GM18867 (cell line): ENCODE measurements at regions not wholly inside any gene's neighbourhood (a gene's known extent, or its start where the extent isn't known, plus 50 kb on each side); places are given as distances from the start of the nearest gene placed in this dataset.
"Not testable (repeated sequence)": the region's sequence is repeated elsewhere in the genome, so short reads cannot be mapped to it uniquely, and the experiment has no call there.

Experiments used
- ATAC-seq: cut with Tn5 transposase; IDR thresholded peaks from one replicate; pipeline ENCODE4 v1.9.1; 2021; ENCODE audit warnings: mild to moderate bottlenecking, moderate library complexity; ENCODE audit not compliant: unreplicated experiment

- ATAC-seq, result no peak
Measured at GRCh38 chr2:195572895-195573683, 83.9 kb upstream of the SLC39A10 start.

DNA sequence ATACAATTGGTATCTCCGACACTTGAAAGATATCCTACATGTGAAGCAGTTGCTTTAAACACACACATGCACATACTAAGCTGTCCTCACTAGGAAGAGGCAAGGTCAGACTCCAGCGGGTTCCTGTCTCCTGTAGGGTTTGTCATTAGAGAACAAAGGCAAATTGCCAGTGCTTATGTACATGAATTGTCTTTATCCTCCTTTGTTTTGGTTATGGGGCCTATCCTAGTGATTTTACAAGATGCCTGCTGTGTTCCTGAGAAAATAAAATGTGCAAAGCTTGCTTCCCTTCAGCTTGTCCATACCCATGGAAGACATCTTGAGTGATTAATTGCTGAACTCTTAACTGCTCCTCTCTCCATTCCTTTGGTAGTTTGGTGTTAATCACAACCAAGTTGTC is 86.7 kb upstream of the SLC39A10 start:
- ATAC-seq, result no peak

DNA sequence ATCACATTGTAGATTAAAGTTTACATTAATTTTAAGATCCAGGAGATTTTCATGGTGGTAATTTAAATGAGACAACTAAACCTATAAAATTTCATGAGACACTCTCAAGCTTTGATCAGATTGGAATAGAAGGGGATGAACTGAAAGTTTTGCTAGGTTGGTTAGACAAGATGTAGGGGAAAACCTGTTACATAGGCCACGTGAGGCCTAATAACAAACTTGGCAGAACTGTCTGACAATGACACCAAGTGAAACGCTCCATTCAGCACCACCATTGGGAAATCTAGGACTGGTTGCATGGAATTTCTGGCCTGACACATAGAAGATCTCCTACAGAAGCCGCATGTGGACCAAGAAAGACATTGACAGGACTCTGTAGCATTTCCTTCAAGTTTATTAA is 87.8 kb upstream of the SLC39A10 start:
- ATAC-seq, result no peak

- ATAC-seq, result not testable (repeated sequence)
Measured at GRCh38 chr2:195564625-195565135, 92.3 kb upstream of the SLC39A10 start.

- ATAC-seq, result no peak
Measured at GRCh38 chr2:195563857-195564512, 93.0 kb upstream of the SLC39A10 start.

DNA sequence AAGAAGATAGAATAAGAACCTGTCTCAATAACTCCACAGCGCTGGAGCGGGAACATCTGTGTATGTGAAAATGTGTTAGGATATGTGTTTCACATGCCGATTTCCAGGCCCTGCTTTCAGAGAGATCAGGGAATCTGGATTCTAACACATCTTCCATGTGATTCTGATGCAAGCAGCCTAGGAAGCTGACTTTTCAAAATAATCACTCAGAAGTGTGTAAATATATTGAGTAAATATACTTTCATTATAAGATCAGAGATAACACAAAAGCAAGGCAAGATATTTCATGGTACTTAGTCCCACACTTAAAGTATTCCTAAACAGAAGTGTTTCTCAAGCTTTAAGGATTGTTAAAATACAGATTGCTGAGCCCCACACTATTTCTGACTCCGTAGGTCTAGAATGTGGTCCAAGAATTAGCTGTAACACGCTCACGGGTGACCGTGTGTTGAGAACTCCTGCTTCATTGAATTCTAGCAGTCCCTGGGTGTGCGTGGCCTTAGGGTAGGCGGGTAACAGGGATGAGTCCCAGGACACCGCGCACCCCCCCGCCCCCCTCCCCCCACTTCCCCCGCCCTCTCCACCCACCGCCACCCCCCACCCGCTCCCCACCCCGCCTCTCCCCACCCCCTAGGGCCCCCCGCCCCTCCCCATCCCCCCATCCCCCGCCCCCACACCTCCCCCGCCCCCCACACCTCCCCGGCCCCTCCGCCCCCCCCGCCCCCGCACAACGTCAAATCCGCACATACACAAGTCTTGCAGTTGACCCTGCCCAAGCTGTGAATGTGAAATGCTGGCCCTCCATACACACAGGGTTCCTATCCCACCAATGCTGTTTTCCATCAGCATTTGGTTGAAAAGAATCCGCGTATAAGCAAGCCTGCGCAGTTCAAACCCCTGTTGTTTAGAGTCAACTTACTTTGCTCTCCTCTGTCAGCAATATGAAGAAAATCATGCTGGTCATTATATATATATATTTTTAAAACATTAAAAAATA is 94.2 kb upstream of the SLC39A10 start:
- ATAC-seq, result no peak

DNA sequence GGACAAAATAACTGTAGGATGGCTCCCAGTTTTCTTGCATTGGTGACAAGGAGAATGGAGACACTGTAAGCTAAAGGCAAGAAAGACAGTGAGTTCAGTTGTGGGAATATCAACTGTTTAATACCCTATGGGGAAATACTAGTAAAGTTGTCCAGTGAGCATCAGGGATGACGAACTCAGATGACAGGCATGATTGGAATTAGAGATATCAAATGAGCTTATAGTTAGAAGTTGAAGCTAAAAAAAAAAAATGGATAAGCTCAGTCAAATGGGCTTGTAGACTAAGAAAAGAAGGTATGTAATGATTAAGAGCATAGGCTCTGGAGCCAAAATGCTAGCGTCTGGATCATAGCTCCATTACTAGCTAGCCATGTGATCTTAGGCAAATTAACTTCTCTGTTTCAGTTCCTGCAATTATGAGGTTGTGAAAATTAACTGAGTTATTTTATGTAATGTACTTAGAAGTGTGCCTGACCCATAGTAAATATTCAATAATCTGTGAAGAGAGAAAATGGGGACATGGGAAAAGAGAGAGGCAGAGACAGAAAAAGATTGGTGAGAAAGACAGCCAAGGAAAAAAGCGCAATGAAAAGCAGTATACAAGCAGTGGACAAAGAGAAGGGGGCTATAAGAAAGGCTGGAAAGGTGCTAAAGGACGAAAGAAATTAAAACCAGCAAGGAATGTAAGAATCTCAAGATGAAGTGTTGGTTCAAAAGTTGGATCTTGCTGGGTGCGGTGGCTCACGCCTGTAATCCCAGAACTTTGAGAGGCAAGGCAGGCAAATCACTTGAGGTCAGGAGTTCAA is 95.7 kb upstream of the SLC39A10 start:
- ATAC-seq, result peak; percentile 41

DNA sequence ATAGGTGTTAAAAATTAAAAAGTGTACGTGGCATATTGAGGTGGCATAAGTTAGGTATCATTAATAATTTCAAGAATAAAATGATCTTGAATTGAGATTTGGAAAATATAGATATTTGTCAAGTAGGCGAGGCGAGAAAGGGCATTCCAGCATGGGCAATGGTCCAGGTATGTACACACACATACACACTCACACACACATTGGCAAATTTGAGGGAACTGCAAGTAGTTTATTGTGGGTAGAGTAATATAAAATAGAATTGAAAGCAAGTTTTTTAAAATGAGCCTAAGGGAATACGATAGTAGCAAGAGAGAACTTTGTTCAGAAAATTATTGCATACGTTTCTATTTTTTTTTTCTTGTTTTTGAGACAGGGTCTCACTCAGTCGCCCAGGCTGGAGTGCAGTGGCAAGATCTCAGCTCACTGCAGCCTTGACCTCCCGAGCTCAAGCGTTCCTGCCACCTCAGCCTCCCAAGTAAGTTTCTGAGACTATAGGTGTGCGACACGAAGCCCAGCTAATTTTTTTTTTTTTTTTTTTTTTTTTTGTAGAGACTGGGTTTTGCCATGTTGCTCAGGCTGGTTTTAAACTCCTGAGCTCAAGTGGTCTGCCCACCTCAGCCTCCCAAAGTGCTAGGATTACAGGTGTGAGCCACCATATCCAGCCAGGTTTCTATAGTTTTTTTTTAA is 96.7 kb upstream of the SLC39A10 start:
- no peak for ATAC-seq

GRCh38 chr2:195559431-195559914 is 97.6 kb upstream of the SLC39A10 start:
- peak; percentile 78 for ATAC-seq

DNA sequence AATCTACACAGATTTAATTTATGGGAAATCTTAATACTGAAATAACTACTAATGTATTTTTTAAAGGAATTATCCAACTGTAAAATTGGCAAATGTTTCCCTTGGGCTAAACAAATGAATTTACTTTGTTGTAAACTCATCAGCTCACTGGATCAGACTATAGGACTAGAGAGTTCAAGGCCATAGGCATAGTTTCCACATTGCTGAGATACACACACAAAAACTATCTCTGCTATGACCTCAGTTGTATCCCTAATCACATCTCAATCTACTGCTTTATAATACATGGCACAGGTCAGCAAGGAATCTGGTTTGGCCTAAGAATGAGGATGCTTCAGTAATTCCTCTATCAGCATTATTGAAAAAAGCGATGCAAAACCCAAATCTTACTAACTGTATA is 101.1 kb upstream of the SLC39A10 start:
- ATAC-seq, result no peak

GRCh38 chr2:195552581-195552980 is 104.4 kb upstream of the SLC39A10 start:
- ATAC-seq, result no peak

DNA sequence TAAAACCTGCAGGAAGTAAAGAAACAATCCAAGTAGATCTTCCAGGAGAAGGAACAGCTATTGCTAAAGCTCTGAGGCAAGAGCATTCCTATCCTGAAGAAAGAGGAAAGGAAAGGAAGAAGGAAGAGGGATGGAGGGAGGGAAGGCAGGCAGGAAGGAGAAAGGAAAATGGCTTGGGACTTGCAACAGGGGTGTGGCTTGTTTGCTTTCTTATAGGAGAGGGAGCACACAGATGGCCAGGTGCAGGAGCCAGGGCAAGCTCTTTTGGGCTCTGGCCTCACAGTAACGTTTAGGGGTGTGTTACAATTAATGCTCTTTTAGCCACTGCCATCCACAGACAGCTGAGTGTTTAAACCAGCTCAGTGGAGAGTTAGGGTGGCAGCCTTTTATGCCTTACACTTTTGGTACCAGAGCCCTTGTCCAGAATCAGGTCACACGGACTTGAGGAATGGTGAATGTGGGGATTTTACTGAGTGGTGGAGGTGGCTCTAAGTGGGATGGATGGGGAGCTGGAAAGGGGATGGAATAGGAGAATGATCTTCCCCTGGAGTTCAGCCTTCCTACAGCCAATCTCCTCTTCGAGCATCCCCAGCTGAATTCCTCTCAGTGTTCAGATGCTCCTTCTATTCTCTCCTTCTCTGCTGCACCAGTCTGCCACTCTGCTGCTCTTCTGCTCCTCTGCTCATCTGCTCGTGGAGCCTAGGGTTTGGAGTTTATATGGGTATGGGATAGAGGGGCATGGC is 108.7 kb upstream of the SLC39A10 start:
- no peak for ATAC-seq

- ATAC-seq, result not testable (repeated sequence)
Measured at GRCh38 chr2:195547268-195547840, 109.7 kb upstream of the SLC39A10 start.

DNA sequence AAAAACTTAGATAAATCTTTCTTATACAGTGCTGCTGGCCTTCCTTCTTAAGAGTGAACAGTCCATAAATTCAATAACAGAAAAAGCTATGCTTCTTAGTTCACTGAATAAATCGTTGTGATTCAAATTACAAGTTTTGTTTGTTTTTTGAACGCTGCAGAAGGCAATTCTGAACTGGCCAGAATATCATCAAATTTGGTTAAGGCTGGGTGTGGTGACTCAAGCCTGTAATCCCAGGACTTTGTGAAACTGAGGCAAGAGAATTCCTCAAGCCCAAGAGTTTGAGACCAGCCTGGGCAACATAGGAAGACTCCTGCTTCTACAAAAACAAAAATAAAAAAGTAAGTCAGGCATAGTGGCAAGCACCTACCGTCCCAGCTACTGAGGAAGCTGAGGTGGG is 111.2 kb upstream of the SLC39A10 start:
- ATAC-seq, result no peak

- ATAC-seq, result peak; percentile 84
Measured at GRCh38 chr2:195543902-195544894, 112.8 kb upstream of the SLC39A10 start.

DNA sequence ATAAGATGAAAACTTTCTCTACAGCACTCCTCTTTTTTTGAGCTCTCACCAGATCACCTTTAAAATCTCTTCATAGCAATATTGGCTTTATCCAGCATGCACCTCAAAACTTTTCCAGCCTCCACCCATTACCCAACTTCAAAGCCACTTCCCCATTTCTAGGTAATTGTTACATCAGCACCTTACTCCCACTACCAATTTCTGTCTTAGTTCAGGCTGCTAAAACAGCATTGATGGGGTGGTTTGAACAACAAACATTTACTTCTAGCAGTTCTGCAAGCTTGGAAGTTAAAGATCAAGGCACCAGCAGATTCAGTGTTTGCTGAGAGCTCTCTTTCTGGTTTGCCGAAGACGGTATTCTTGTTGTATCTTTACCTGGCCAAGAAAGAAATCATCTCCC is 114.0 kb upstream of the SLC39A10 start:
- no peak for ATAC-seq

DNA sequence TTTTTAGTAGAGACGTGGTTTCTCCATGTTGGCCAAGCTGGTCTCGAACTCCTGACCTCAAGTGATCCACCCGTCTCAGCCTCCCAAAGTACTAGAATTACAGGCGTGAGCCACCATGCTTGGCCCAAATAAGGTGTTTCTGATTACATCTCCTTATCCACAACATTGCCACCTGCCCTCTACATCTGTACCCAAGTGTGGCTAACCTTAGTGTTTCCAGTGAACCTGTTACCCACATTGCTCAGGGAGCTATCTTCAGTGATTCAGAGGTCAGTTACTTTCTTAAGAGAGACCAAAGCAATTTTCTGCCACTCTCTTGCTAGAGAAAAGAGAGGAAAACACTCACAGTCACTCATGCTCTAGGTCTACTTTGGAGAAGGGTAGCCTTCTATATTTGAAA is 115.0 kb upstream of the SLC39A10 start:
- ATAC-seq, result no peak
